MM.1S (cell line): ENCODE measurements at regions not wholly inside any gene's neighbourhood (a gene's known extent, or its start where the extent isn't known, plus 50 kb on each side); places are given as distances from the start of the nearest gene placed in this dataset.

Experiments
- DNase-seq: peaks from one replicate; pipeline ENCODE4 v3.0.0-alpha.2; 2015
- H2AFZ ChIP-seq: fragments of 300-600 bp; sonication (generic); 2 replicates; pipeline ENCODE4 v1.6.0; 2016; ENCODE audit warnings: antibody characterized with exemption, low read length
- H3F3A ChIP-seq: fragments of 300-600 bp; sonication (generic); 2 replicates; pipeline ENCODE4 v1.6.1; 2016; ENCODE audit warnings: mild to moderate bottlenecking, antibody characterized with exemption, low read length, moderate library complexity, mixed read lengths; ENCODE audit not compliant: insufficient read depth
- H3K27ac ChIP-seq: fragments of 300-600 bp; sonication (generic); 2 replicates; pipeline ENCODE4 v1.5.1; 2016; ENCODE audit warnings: mild to moderate bottlenecking, low read length
- H3K27me3 ChIP-seq: fragments of 300-600 bp; sonication (generic); replicated peaks from 2 replicates; pipeline ENCODE4 v1.6.0; 2016; ENCODE audit warnings: low read length; ENCODE audit not compliant: insufficient read depth
- H3K36me3 ChIP-seq: fragments of 300-600 bp; sonication (generic); replicated peaks from 2 replicates; pipeline ENCODE4 v1.6.1; 2016; ENCODE audit warnings: mild to moderate bottlenecking, low read length, mixed read lengths; ENCODE audit not compliant: insufficient read depth
- H3K4me1 ChIP-seq: fragments of 300-600 bp; sonication (generic); 2 replicates; pipeline ENCODE4 v1.6.1; 2016; ENCODE audit warnings: low read length, mixed read lengths
- H3K4me2 ChIP-seq: fragments of 300-600 bp; sonication (generic); 2 replicates; pipeline ENCODE4 v1.6.0; 2016; ENCODE audit warnings: low read depth, low read length
- H3K4me3 ChIP-seq: fragments of 300-600 bp; sonication (generic); 2 replicates; pipeline ENCODE4 v1.5.1; 2016; ENCODE audit warnings: low read length, mixed read lengths
- H3K79me2 ChIP-seq: fragments of 300-600 bp; sonication (generic); 2 replicates; pipeline ENCODE4 v1.6.1; 2016; ENCODE audit warnings: mixed run types, low read length, mixed read lengths
- H3K9ac ChIP-seq: fragments of 300-600 bp; sonication (generic); 2 replicates; pipeline ENCODE4 v1.6.1; 2016; ENCODE audit warnings: low read length, mixed read lengths
- H3K9me2 ChIP-seq: fragments of 300-600 bp; sonication (generic); replicated peaks from 2 replicates; pipeline ENCODE4 v1.6.1; 2016; ENCODE audit warnings: mild to moderate bottlenecking, low read length, mixed read lengths; ENCODE audit not compliant: insufficient read depth
- H3K9me3 ChIP-seq: fragments of 300-600 bp; sonication (generic); replicated peaks from 2 replicates; pipeline ENCODE4 v1.6.1; 2016; ENCODE audit warnings: mild to moderate bottlenecking, low read length, mixed read lengths; ENCODE audit not compliant: insufficient read depth
- H4K20me1 ChIP-seq: fragments of 300-600 bp; sonication (generic); 2 replicates; pipeline ENCODE4 v1.6.1; 2016; ENCODE audit warnings: mild to moderate bottlenecking, low read length, moderate library complexity, mixed read lengths; ENCODE audit not compliant: insufficient read depth
- EZH2 ChIP-seq: fragments of 300-600 bp; sonication (generic); optimal IDR thresholded peaks from 2 replicates; pipeline ENCODE3; 2017; ENCODE audit warnings: low read depth, mild to moderate bottlenecking, antibody characterized with exemption, low read length, mixed read lengths
- EZH2phosphoT487 ChIP-seq: fragments of 300-600 bp; sonication (generic); IDR thresholded peaks from 2 replicates; pipeline ENCODE4 v1.6.1; 2018; ENCODE audit warnings: antibody characterized with exemption, low read length
- TF ChIP-seq, protein P1 (sequence below): fragments of 300-600 bp; sonication (generic); IDR thresholded peaks from 2 replicates; pipeline ENCODE4 v1.5.1; 2016; ENCODE audit warnings: antibody characterized with exemption, low read length, mixed read lengths

DNA sequence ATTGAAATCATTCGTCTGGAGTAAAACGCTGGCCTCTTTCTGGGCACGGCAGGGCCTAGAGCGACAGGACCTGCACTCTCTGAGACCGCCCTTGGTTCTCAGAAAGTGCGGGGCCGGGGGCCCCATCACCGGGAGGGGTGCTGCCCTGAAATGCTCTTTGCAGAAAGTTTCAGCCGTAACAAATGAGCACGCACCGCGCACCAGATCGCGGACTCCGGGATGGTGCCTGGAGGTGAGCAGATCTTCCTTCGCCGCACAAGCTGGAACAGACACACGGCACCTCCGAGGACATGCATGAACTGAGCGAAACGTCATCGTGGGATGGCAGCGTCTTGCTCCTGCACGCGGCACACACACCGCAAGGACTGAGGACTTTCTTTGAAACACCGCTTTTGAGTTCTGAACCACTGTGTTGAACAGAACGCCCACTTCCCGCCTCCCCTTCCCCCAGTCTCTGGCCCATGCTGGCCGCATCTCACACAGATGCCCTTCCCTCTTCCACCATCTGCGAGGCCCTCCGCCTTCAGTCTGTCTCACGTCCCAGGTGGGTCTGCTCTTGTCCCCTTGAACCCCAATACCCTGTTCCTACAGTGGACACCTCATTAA, 538.7 kb upstream of the MGMT start:
- H3K36me3 ChIP-seq = no peaks in the 10 kb centered on the region
- no peak overlapping the region for H3K4me2 ChIP-seq
- no peaks in the 10 kb centered on the region for H3K9me2 ChIP-seq
- H3K9me3 ChIP-seq = no peaks in the 10 kb centered on the region
- DNase-seq = no peak
- no peaks in the 10 kb centered on the region for H3K79me2 ChIP-seq
- no peak overlapping the region for H3K4me3 ChIP-seq
- no peaks in the 10 kb centered on the region for H3K4me1 ChIP-seq
- no peaks in the 10 kb centered on the region for H3F3A ChIP-seq
- peaks cover 4% of the 10 kb centered on the region; the same call in 1 of the 2 replicates for H3K27me3 ChIP-seq
- H2AFZ ChIP-seq = no peak overlapping the region
- H4K20me1 ChIP-seq = no peaks in the 10 kb centered on the region
- no peak overlapping the region for H3K27ac ChIP-seq
- TF ChIP-seq, protein P1, sequence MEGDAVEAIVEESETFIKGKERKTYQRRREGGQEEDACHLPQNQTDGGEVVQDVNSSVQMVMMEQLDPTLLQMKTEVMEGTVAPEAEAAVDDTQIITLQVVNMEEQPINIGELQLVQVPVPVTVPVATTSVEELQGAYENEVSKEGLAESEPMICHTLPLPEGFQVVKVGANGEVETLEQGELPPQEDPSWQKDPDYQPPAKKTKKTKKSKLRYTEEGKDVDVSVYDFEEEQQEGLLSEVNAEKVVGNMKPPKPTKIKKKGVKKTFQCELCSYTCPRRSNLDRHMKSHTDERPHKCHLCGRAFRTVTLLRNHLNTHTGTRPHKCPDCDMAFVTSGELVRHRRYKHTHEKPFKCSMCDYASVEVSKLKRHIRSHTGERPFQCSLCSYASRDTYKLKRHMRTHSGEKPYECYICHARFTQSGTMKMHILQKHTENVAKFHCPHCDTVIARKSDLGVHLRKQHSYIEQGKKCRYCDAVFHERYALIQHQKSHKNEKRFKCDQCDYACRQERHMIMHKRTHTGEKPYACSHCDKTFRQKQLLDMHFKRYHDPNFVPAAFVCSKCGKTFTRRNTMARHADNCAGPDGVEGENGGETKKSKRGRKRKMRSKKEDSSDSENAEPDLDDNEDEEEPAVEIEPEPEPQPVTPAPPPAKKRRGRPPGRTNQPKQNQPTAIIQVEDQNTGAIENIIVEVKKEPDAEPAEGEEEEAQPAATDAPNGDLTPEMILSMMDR = no peak
- no peak for TF ChIP-seq EZH2
- H3K9ac ChIP-seq = no peak overlapping the region

DNA sequence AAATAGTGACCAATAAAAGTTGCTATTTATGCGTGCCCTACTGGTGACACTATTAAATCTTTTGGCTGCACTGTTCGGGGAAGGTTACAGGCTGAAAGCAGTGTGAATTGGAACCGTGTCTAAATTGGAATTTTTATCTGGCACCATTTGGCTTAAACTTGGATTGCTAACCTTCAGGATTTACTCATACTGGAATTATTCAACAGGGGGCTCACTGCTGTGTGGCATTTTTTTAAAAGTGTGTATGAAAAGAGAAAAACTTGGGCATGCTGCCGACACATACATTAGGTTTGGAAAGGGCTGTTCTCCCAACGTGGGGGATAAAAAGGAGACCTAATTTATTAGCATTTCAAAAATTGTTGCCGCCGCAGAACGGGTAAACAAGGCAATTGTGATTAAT, 537.9 kb upstream of the MGMT start:
- Histone ChIP-seq H3K36me3 (no peaks in the 10 kb centered on the region), H3F3A (no peaks in the 10 kb centered on the region), H3K4me2 (no peak overlapping the region), H3K27ac (no peak overlapping the region), H3K9me3 (no peaks in the 10 kb centered on the region), H3K27me3 (peaks cover 12% of the 10 kb centered on the region), H3K4me1 (peaks cover 3% of the 10 kb centered on the region), H3K4me3 (no peak overlapping the region), H3K9me2 (no peaks in the 10 kb centered on the region), H2AFZ (no peak overlapping the region), H3K79me2 (no peaks in the 10 kb centered on the region), H3K9ac (no peak overlapping the region), H4K20me1 (no peaks in the 10 kb centered on the region)
- TF ChIP-seq, protein P1 = no peak
- TF ChIP-seq EZH2phosphoT487 (no peak), EZH2 (no peak)
- no peak for DNase-seq

DNA sequence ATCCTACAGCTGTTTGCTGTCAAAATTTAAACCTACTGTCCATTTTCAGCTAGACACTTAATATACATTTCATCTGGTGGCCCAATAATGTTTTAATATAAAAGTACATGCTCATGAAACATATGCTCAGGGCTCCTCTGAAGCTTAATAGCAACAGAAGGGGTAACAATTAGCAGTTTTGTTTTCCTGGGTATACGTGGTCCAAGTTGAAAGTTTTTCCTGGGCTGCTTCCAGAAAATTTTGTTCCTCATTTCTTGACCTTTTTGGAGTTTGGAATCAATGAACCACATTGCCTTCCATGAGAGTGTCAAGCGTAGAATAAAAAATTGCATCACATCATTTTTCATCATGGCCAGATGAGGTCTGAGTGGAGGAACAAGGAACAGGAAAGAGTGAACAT, 537.3 kb upstream of the MGMT start:
- Histone ChIP-seq H3K27me3 (peaks cover 13% of the 10 kb centered on the region), H3K4me2 (no peak overlapping the region), H2AFZ (no peak overlapping the region), H3K9me3 (no peaks in the 10 kb centered on the region), H3K4me1 (peaks cover 9% of the 10 kb centered on the region), H3K9ac (no peak overlapping the region), H3K79me2 (no peaks in the 10 kb centered on the region), H3K27ac (no peak overlapping the region), H3K9me2 (no peaks in the 10 kb centered on the region), H3F3A (no peaks in the 10 kb centered on the region), H3K4me3 (no peak overlapping the region), H3K36me3 (no peaks in the 10 kb centered on the region), H4K20me1 (no peaks in the 10 kb centered on the region)
- no peak for TF ChIP-seq EZH2phosphoT487
- TF ChIP-seq EZH2 = no peak
- TF ChIP-seq, protein P1 = no peak
- no peak for DNase-seq
